ENCODE measurements at regions not wholly inside any gene's neighbourhood (a gene's known extent, or its start where the extent isn't known, plus 50 kb on each side); places are given as distances from the start of the nearest gene placed in this dataset.

DNA sequence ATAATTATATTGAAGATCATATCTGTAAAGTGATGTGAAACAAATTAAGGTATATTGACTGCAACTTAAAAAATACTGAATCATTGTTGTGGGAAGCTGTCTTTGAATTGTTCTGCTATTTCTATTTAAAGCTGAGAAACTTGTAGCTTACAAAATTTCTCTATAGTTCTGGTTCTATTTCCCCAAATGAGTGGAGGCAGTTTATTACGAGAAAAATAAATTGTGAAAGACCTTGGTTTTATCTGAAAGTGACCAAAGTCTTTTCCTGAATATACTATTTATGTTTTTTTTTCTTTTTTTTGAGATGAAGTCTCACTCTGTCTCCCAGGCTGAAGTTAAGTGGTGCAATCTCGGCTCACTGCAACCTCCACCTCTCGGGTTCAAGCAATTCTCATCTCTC, 165.4 kb downstream of the SH3BGRL start:
- TF ChIP-seq, protein P1, sequence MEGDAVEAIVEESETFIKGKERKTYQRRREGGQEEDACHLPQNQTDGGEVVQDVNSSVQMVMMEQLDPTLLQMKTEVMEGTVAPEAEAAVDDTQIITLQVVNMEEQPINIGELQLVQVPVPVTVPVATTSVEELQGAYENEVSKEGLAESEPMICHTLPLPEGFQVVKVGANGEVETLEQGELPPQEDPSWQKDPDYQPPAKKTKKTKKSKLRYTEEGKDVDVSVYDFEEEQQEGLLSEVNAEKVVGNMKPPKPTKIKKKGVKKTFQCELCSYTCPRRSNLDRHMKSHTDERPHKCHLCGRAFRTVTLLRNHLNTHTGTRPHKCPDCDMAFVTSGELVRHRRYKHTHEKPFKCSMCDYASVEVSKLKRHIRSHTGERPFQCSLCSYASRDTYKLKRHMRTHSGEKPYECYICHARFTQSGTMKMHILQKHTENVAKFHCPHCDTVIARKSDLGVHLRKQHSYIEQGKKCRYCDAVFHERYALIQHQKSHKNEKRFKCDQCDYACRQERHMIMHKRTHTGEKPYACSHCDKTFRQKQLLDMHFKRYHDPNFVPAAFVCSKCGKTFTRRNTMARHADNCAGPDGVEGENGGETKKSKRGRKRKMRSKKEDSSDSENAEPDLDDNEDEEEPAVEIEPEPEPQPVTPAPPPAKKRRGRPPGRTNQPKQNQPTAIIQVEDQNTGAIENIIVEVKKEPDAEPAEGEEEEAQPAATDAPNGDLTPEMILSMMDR (IDR thresholded peaks at IDR 0.05) = no peak
- no peak for TF ChIP-seq POLR2A (IDR thresholded peaks at IDR 0.05)
